Stomach (tissue), 4 donors: ENCODE measurements at regions not wholly inside any gene's neighbourhood (a gene's known extent, or its start where the extent isn't known, plus 50 kb on each side); places are given as distances from the start of the nearest gene placed in this dataset.

Experiments used
- CTCF ChIP-seq, 7 experiments: fragments of 450-650 bp in 4 of 7; fragments of 200-600 bp in 3 of 7; sonication (generic) in 3 of 7; IDR thresholded peaks; one replicate each; pipeline ENCODE4 v1.5.1; 2016 to 2019; ENCODE audit warnings: antibody characterized with exemption in 7 of 7, control low read depth in 2 of 7, mild to moderate bottlenecking in 1 of 7
- EP300 ChIP-seq: sonication (generic); formaldehyde crosslinking; IDR thresholded peaks from one replicate; pipeline ENCODE4 v1.6.1; 2017; ENCODE audit warnings: antibody characterized with exemption
- POLR2A ChIP-seq, 4 donors: fragments of 450-650 bp; IDR thresholded peaks; one replicate each; pipeline ENCODE4 v1.6.1; 2016; ENCODE audit warnings: antibody characterized with exemption in 4 of 4, control low read depth in 2 of 4, mild to moderate bottlenecking in 1 of 4, moderate library complexity in 1 of 4
- POLR2AphosphoS5 ChIP-seq, 3 donors: sonication (generic); formaldehyde crosslinking; IDR thresholded peaks; one replicate each; pipeline ENCODE4 v1.6.1; 2016; ENCODE audit warnings: antibody characterized with exemption in 3 of 3

- no peak for TF ChIP-seq POLR2AphosphoS5 (IDR thresholded peaks at IDR 0.05)
- no peak for TF ChIP-seq CTCF (IDR thresholded peaks at IDR 0.05)
- no peak for TF ChIP-seq EP300
- TF ChIP-seq POLR2A (IDR thresholded peaks at IDR 0.05) = no peak
Measured at GRCh38 chr10:44308935-44309334, 76.0 kb downstream of the CXCL12 start.
